WTC11 (cell line): ENCODE measurements at regions not wholly inside any gene's neighbourhood (a gene's known extent, or its start where the extent isn't known, plus 50 kb on each side); places are given as distances from the start of the nearest gene placed in this dataset.

Experiments used
- ATF3 ChIP-seq: sonication (generic); formaldehyde crosslinking; conservative IDR thresholded peaks from 2 replicates; pipeline ENCODE4 v1.8.1; 2022; ENCODE audit warnings: mild to moderate bottlenecking, missing genetic modification reagents
- FOXK1 ChIP-seq: sonication (generic); formaldehyde crosslinking; IDR thresholded peaks from 2 replicates; pipeline ENCODE4 v1.8.0; 2022; ENCODE audit warnings: mild to moderate bottlenecking, moderate library complexity, missing genetic modification reagents
- NR2C2 ChIP-seq: sonication (generic); formaldehyde crosslinking; IDR thresholded peaks from 2 replicates; pipeline ENCODE4 v1.8.0; 2022; ENCODE audit warnings: mild to moderate bottlenecking, missing genetic modification reagents
- SP1 ChIP-seq: sonication (generic); formaldehyde crosslinking; conservative IDR thresholded peaks from 2 replicates; pipeline ENCODE4 v1.8.1; 2022; ENCODE audit warnings: missing genetic modification reagents
- TEAD4 ChIP-seq: sonication (generic); formaldehyde crosslinking; IDR thresholded peaks from 2 replicates; pipeline ENCODE4 v1.8.0; 2022; ENCODE audit warnings: mild to moderate bottlenecking, missing genetic modification reagents
- ZNF232 ChIP-seq: sonication (generic); formaldehyde crosslinking; IDR thresholded peaks from 2 replicates; pipeline ENCODE4 v1.8.0; 2022; ENCODE audit warnings: mild to moderate bottlenecking, missing genetic modification reagents
- ZNF416 ChIP-seq: fragments of 250-450 bp; sonication (Bioruptor Pico); IDR thresholded peaks from 2 replicates; pipeline ENCODE4 v1.9.0; 2021; ENCODE audit warnings: mild to moderate bottlenecking, inconsistent platforms
- TF ChIP-seq, protein P1 (sequence below): fragments of 200-600 bp; IDR thresholded peaks from 2 replicates; pipeline ENCODE4 v1.8.0; 2022; ENCODE audit warnings: antibody characterized with exemption

GRCh38 chr9:78565481-78565880 is 268.6 kb downstream of the PSAT1 start:
- no peak for TF ChIP-seq ZNF416 (CRISPR knock-in tag)
- TF ChIP-seq FOXK1 (CRISPR knock-in tag), result no peak
- TF ChIP-seq ZNF232, result no peak
- TF ChIP-seq, protein P1, sequence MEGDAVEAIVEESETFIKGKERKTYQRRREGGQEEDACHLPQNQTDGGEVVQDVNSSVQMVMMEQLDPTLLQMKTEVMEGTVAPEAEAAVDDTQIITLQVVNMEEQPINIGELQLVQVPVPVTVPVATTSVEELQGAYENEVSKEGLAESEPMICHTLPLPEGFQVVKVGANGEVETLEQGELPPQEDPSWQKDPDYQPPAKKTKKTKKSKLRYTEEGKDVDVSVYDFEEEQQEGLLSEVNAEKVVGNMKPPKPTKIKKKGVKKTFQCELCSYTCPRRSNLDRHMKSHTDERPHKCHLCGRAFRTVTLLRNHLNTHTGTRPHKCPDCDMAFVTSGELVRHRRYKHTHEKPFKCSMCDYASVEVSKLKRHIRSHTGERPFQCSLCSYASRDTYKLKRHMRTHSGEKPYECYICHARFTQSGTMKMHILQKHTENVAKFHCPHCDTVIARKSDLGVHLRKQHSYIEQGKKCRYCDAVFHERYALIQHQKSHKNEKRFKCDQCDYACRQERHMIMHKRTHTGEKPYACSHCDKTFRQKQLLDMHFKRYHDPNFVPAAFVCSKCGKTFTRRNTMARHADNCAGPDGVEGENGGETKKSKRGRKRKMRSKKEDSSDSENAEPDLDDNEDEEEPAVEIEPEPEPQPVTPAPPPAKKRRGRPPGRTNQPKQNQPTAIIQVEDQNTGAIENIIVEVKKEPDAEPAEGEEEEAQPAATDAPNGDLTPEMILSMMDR, result no peak
- no peak for TF ChIP-seq ATF3 (CRISPR knock-in tag)
- no peak for TF ChIP-seq TEAD4 (CRISPR knock-in tag)
- no peak for TF ChIP-seq SP1
- no peak for TF ChIP-seq NR2C2 (CRISPR knock-in tag)
